Activated T-cell treated with anti-CD3 and anti-CD28 coated beads, Interleukin-2, amount 50 U/mL, for 48 hours (primary cell): ENCODE measurements at regions not wholly inside any gene's neighbourhood (a gene's known extent, or its start where the extent isn't known, plus 50 kb on each side); places are given as distances from the start of the nearest gene placed in this dataset.

Experiments
- DNase-seq, 2 experiments: peaks; one replicate each; pipeline ENCODE4 v3.0.0-alpha.2; 2020

- DNase-seq: no peak
These were observed 277.5 kb upstream of the MYOCD start for GRCh38 chr17:12388226-12388625.

GRCh38 chr17:12389421-12389820 lies 276.3 kb upstream of the MYOCD start:
- DNase-seq: no peak

GRCh38 chr17:12390631-12391030 lies 275.1 kb upstream of the MYOCD start:
- no peak for DNase-seq

GRCh38 chr17:12391468-12391867 lies 274.2 kb upstream of the MYOCD start:
- DNase-seq: no peak

- peak; percentile 15 to 20 for DNase-seq
These were observed 269.8 kb upstream of the MYOCD start for GRCh38 chr17:12395733-12396354.

GRCh38 chr17:12398441-12399051 lies 267.1 kb upstream of the MYOCD start:
- DNase-seq: no peak

- DNase-seq: no peak
These were observed 262.6 kb upstream of the MYOCD start for GRCh38 chr17:12402963-12403622.

- no peak for DNase-seq
These were observed 261.8 kb upstream of the MYOCD start for GRCh38 chr17:12403881-12404398.

GRCh38 chr17:12406623-12407215 lies 259.0 kb upstream of the MYOCD start:
- DNase-seq: no peak

- no peak for DNase-seq
These were observed 258.0 kb upstream of the MYOCD start for GRCh38 chr17:12407495-12408252.

GRCh38 chr17:12409082-12409481 lies 256.6 kb upstream of the MYOCD start:
- DNase-seq: no peak

- DNase-seq: no peak
These were observed 255.0 kb upstream of the MYOCD start for GRCh38 chr17:12410717-12411116.

- DNase-seq: no peak
These were observed 250.7 kb upstream of the MYOCD start for GRCh38 chr17:12415031-12415430.

GRCh38 chr17:12421077-12421476 lies 244.6 kb upstream of the MYOCD start:
- DNase-seq: no peak

GRCh38 chr17:12421646-12422306 lies 243.9 kb upstream of the MYOCD start:
- no peak for DNase-seq

GRCh38 chr17:12422651-12423050 lies 243.0 kb upstream of the MYOCD start:
- DNase-seq: no peak

GRCh38 chr17:12423337-12423736 lies 242.4 kb upstream of the MYOCD start:
- DNase-seq: no peak

GRCh38 chr17:12429116-12429515 lies 236.6 kb upstream of the MYOCD start:
- no peak for DNase-seq

GRCh38 chr17:12431188-12431587 lies 234.5 kb upstream of the MYOCD start:
- DNase-seq: no peak

- no peak for DNase-seq
These were observed 227.5 kb upstream of the MYOCD start for GRCh38 chr17:12438212-12438611.

GRCh38 chr17:12438813-12439586 lies 226.7 kb upstream of the MYOCD start:
- DNase-seq: no peak

GRCh38 chr17:12445331-12445730 lies 220.4 kb upstream of the MYOCD start:
- DNase-seq: no peak
